Lower leg skin (tissue), 3 donors: ENCODE measurements at regions not wholly inside any gene's neighbourhood (a gene's known extent, or its start where the extent isn't known, plus 50 kb on each side); places are given as distances from the start of the nearest gene placed in this dataset.

Experiments used
- POLR2A ChIP-seq, 2 donors: fragments of 450-650 bp; IDR thresholded peaks; one replicate each; pipeline ENCODE4 v1.6.1; 2016 to 2017; ENCODE audit warnings: antibody characterized with exemption in 2 of 2, mild to moderate bottlenecking in 1 of 2, moderate library complexity in 1 of 2
- TF ChIP-seq, protein P1 (sequence below), 3 donors: fragments of 450-650 bp; IDR thresholded peaks; one replicate each; pipeline ENCODE4 v1.5.1; 2016; ENCODE audit warnings: antibody characterized with exemption in 3 of 3, mild to moderate bottlenecking in 3 of 3, moderate library complexity in 2 of 3

DNA sequence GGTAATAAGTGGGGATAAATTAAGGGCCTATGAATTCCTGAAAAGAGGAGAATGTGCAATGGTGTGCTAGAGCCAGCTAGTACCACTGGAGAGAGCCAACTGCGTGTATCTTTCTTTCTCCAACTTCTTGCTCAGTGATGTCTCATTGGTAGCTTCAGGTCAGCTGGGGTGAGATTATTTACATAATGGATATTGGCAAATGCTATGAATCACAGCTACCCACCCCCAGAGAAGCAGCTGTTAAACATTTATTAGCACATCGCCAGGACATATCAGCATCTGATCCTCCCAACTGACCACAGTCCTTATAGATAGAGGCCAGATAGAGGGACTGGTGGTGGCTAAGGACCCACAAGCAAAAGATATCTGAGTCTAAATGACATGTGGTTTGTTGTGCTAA is 421.3 kb downstream of the ACTL7B start:
- TF ChIP-seq, protein P1, sequence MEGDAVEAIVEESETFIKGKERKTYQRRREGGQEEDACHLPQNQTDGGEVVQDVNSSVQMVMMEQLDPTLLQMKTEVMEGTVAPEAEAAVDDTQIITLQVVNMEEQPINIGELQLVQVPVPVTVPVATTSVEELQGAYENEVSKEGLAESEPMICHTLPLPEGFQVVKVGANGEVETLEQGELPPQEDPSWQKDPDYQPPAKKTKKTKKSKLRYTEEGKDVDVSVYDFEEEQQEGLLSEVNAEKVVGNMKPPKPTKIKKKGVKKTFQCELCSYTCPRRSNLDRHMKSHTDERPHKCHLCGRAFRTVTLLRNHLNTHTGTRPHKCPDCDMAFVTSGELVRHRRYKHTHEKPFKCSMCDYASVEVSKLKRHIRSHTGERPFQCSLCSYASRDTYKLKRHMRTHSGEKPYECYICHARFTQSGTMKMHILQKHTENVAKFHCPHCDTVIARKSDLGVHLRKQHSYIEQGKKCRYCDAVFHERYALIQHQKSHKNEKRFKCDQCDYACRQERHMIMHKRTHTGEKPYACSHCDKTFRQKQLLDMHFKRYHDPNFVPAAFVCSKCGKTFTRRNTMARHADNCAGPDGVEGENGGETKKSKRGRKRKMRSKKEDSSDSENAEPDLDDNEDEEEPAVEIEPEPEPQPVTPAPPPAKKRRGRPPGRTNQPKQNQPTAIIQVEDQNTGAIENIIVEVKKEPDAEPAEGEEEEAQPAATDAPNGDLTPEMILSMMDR (IDR thresholded peaks at IDR 0.05) = no peak
- TF ChIP-seq POLR2A (IDR thresholded peaks at IDR 0.05) = no peak
